GM21528 (cell line): ENCODE measurements at regions not wholly inside any gene's neighbourhood (a gene's known extent, or its start where the extent isn't known, plus 50 kb on each side); places are given as distances from the start of the nearest gene placed in this dataset.

Experiments used
- ATAC-seq: cut with Tn5 transposase; IDR thresholded peaks from one replicate; pipeline ENCODE4 v1.9.1; 2021; ENCODE audit warnings: mild to moderate bottlenecking, moderate library complexity; ENCODE audit not compliant: unreplicated experiment, low FRiP score

- no peak for ATAC-seq
Observed at GRCh38 chr7:46153583-46153950, 232.5 kb upstream of the IGFBP3 start.

GRCh38 chr7:46152696-46153095 lies 231.6 kb upstream of the IGFBP3 start:
- no peak for ATAC-seq

DNA sequence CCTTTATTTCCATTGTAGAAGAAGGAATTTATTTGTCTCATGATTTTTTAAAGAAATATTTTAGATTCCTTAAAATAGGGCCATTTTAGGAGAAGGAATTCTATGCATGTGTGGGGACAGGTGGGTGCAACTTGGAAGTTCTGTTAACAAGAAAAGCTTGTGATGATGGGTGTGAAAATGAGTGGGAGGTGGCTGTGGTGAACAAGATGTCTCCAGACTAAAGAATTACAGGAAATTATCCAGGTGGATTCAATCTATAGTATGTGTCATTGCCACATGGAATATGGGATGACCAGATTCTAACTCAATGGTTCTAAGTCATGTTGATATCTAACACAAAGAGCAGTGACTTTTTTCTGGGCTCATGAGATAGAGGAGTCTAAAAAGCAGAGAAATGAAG lies 229.6 kb upstream of the IGFBP3 start:
- no peak for ATAC-seq

DNA sequence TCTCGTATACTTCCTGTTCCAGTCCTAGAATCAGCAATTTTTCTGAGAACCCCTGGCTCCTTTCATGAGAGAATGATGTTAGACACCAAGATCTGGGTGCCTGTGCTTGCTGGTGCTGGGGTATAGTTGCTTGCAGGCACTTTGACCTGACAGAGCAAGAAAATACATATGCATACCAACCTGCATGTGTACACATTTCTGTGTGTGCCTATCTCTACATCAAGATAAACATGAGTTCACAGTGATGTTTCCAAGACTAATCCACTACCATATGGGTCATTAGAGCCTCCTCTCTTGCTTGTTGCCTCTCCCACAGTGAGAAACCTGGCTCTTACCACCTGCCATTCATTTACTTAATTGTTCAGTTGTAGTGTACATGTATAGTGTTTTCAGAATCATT lies 229.1 kb upstream of the IGFBP3 start:
- no peak for ATAC-seq

GRCh38 chr7:46147871-46148270 lies 226.8 kb upstream of the IGFBP3 start:
- no peak for ATAC-seq

DNA sequence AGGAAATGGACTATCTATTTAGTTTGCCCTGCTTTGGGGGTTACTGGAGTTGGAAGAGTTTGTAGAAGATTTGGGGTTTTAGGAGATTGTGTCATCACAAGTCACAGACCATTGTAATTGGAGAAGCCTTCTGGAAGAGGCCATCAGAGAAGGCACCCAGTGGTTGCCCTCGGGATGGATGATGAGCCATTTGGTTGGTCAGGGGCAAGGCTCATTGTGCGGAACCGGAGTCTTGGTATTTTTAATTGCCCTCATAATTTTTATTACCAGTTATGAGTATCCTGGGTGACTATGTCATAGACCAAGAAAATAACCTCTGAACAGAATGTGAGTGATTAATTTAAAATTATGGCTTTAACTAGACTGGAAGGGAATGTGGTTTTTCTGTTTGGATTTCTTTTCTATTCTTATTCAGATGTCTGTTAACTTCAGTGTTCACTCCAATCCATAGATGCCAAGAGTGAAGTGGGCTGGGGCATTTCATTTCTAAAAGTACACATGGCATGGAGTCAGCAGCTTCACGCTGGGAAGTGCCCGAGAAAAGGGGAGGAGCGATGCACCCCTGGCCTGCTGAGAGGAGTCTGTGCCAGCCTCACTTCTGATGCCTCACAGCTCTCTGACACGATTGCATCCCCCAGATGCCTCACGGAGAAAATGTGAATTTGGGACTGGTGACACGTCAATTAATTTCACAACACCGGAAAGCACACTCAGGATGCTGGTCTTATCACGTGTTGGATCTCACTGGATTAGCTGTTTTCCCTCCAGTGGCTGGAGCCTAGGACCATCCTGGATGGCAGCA lies 225.6 kb upstream of the IGFBP3 start:
- ATAC-seq: no peak

- ATAC-seq: no peak
Observed at GRCh38 chr7:46145412-46145811, 224.3 kb upstream of the IGFBP3 start.

DNA sequence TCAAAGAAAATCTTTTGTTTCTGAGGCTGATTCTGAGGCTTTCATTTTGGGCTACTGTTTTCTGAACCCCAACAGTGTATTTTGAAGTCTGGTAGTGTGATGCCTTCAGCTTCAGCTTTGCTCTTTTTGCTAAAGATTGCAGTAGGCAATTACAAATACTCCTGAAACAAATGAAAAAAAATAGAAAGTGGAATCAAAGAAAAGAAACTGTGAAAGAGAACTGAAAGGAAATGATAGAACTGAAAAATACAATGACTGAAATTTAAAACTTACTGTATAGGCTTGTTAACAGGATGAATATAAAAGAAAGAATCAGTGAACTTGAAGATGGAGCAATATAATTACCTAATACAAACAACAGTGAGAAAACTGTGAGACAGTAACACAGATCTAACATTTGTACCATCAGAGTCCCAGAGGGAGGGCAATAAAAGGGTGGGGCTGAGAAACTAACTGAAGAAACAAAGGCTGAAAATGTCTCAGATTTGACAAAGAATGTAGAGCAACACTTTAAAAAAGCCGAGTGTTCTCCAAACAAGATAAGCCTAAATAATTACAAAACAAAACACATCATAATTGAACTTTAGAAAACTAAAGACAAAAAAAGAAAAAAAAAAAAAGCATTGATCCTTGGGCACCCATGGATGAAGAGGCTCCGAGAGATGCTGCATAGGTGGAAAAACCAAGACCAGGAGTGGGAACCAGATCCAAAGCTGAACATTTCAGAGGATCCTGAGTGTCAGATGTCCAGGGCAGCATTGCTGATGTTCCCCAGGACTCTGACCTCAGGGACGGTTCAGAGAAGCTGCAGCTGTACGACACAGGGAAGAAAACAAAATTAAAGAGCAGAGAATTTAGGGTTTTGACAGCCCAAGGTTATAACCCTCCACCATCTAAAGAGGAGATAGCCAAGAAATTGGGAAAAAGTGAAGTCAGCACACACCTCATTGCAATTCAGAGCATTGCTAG lies 223.2 kb upstream of the IGFBP3 start:
- no peak for ATAC-seq

DNA sequence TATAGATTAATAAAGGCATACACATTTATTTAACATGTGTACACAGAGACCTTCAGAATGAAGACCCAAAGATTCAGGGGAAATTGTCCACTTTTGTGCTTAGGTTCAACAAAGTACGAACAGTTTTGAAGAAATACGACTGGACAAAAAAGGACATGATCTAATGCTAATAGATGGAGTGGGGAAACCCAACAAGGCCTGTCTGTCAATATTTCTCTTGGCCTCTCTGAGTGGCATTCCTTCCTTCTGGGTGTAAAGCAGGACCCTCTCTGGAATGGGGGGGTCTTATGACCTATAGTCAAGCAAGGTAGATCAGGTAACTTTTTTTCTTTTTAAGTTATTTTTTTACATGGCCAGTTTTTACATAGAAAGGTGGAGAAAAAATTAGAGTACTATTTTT lies 222.3 kb upstream of the IGFBP3 start:
- ATAC-seq: no peak

DNA sequence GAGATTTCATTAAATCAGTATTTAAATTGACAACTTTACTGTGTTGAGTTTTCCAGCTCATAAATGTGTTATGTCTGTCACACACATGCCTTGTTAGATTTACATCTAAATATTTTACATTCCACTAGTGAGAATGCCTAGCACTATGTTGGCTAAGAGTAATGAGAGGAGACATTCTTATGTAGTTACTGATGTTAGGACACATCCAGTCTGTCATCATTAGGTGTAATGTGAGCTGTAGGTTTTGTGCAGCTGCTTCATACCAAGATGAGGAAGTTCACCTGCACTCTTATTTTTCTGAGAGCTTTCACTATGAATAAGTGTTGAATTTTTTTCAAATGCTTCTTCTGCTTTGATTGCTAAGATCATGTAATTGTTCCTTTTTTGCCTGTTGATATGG lies 218.0 kb upstream of the IGFBP3 start:
- no peak for ATAC-seq

DNA sequence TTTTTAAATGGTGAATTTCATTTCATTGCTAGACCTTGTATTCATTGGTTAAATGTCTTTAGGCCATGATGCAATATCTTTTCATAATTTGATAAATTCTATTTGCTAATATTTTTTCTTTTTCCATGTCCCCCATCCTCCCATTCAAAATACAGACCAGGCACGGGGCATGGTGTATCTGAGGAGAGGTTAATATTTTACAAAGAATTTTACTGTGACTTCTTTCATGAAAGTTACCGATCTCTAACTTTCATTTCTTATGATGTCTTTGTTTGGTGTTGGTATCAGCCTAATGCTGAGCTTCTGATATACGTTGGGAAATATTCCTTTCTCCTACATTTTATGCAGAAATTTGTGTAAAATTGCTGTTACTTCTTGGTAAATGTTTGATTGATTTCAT lies 216.7 kb upstream of the IGFBP3 start:
- no peak for ATAC-seq

DNA sequence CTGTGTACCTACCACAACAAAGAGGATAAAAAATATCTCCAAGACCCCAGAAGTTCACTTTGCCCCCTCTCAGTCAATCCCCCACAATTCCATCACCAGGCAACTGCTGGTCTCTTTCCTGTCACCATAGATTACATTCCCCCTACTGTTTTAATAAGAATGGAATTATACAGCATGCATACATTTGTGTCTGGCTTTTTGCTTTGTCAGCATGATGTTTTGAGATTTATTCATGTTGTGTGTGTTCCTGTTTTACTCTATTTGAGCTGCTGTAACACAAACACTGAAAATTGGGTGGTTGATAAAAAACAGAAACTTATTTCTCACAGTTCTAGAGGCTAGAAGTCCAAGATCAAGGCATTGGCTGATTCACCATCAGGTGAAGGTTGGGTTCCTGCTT lies 214.5 kb upstream of the IGFBP3 start:
- ATAC-seq: no peak

DNA sequence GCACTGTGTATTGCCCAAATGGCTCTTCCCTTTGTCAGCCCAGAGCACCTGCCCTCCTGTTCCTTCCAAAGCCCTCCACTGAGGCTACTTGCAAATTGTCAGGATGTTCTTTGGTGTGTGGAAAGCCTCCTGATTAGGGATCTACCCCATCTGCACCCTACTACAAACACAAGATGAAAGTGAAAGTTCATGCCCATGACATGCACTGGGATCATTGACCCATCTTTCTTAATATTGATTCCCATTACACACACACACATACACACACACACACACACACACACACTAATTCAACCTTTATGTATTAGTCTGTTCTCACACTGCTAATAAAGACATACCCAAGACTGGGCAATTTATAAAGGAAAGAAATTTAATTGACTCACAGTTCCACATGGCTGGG lies 213.7 kb upstream of the IGFBP3 start:
- ATAC-seq: no peak

- ATAC-seq: no peak
Observed at GRCh38 chr7:46134385-46134784, 213.3 kb upstream of the IGFBP3 start.

DNA sequence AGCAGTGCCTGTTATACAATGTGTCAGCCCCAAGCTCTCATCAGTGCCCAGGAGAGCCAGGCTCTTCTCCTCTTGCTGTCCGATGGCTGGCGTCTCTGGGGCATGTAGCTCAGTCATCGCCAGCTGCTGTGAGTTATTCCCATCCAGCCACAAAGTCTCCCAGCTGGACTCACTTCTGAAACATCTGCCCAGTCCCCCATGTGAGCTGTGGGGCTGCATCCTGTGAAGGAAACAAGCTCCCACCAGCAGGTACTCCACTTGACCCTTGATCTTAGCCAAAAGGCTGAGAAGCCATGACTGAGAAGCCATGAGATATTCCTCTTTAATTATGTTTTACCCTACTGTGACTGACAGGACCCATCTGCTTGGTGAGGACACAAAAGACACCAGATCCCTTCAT lies 212.7 kb upstream of the IGFBP3 start:
- no peak for ATAC-seq

- no peak for ATAC-seq
Observed at GRCh38 chr7:46133072-46133471, 212.0 kb upstream of the IGFBP3 start.

GRCh38 chr7:46131916-46132795 lies 211.1 kb upstream of the IGFBP3 start:
- no peak for ATAC-seq

- ATAC-seq: no peak
Observed at GRCh38 chr7:46129831-46130230, 208.8 kb upstream of the IGFBP3 start.

DNA sequence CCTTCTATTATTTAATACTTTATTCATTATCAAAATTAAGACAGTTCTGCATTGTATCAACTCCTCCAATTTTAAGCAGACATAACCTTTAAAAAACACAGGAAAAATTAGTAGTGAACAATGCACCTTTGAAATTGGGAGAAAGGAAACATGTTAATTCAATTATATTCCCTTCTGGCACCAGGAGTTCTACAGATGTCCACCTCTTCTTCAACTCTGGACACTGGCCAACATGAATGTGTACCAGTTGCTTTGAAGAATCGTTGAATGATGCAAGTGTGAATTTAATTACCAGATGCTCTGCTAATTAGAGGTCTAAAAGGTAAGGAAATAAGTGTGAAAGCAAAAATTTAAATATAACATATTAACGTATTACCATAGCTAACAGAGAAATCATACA lies 206.7 kb upstream of the IGFBP3 start:
- no peak for ATAC-seq

DNA sequence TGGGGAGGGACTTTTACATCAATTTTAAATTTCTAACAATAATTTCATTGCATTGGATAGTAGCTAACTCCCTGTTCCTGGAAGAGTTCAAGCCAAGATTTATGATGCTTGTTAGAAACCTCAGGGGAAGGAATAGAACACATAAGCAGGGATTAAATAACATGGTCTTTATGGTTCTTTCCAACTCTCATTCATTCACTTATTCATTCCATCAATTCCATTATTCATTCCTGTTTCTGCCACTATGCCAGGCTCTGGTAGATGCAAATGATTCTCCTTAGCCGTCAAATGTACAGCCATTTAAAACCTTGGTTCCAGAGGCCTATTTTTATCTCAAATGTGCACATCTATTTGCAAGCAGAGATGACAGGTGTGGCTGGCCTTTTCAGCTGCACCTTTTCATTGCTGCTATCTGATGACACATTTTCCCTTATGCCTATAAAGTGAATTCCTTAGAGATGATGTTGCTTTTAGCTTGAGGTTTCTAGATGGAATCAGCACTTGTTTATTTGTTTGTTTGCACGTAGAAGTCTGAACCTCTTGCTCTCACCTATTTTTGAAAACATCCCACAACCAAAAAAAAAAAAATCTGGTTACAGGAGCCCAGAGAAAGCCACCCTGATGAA lies 205.7 kb upstream of the IGFBP3 start:
- ATAC-seq: no peak
